Tibial nerve (tissue), 4 donors: ENCODE measurements at regions not wholly inside any gene's neighbourhood (a gene's known extent, or its start where the extent isn't known, plus 50 kb on each side); places are given as distances from the start of the nearest gene placed in this dataset.
"Not testable (repeated sequence)": the region's sequence is repeated elsewhere in the genome, so short reads cannot be mapped to it uniquely, and the experiment has no call there.

Experiments used
- DNase-seq, 2 donors: peaks; one replicate each; pipeline ENCODE4 v3.0.0-alpha.2; 2019; ENCODE audit warnings: low spot score in 2 of 2
- H3K27ac ChIP-seq, 4 donors: fragments of 200-600 bp; sonication (generic) in 3 of 4; one replicate each; pipeline ENCODE4 v1.5.1; 2017 to 2019; ENCODE audit warnings: mild to moderate bottlenecking in 1 of 4
- H3K27me3 ChIP-seq, 2 donors: fragments of 200-600 bp; sonication (generic) in 1 of 2; one replicate each; pipeline versions ENCODE4 v1.5.1 to v1.6.0; 2017 to 2019
- H3K36me3 ChIP-seq, 3 donors: fragments of 200-600 bp; sonication (generic); one replicate each; pipeline ENCODE4 v1.5.1; 2018 to 2019
- H3K4me1 ChIP-seq, 4 donors: fragments of 200-600 bp; sonication (generic) in 3 of 4; one replicate each; pipeline ENCODE4 v1.5.1; 2017 to 2019
- H3K4me3 ChIP-seq, 4 donors: fragments of 200-600 bp; sonication (generic) in 3 of 4; one replicate each; pipeline ENCODE4 v1.5.1; 2017 to 2019; ENCODE audit warnings: mild to moderate bottlenecking in 1 of 4, moderate library complexity in 1 of 4
- H3K9me3 ChIP-seq, 4 donors: fragments of 200-600 bp; sonication (generic) in 3 of 4; one replicate each; pipeline ENCODE4 v1.5.1; 2017 to 2019
- EP300 ChIP-seq, 2 donors: sonication (generic); formaldehyde crosslinking; IDR thresholded peaks; one replicate each; pipeline ENCODE4 v1.6.1; 2017; ENCODE audit warnings: antibody characterized with exemption in 2 of 2, mild to moderate bottlenecking in 1 of 2
- POLR2A ChIP-seq, 2 donors: fragments of 450-650 bp; IDR thresholded peaks; one replicate each; pipeline ENCODE4 v1.6.1; 2017; ENCODE audit warnings: antibody characterized with exemption in 2 of 2, mild to moderate bottlenecking in 2 of 2, moderate library complexity in 2 of 2
- WGBS, 2 donors: methylation state at CpG; one replicate each; pipeline ENCODE4 v1.1.5; 2018; 5-methylcytosine and 5-hydroxymethylcytosine counted together
- TF ChIP-seq, protein P1 (sequence below), 5 experiments: fragments of 200-600 bp in 3 of 5; fragments of 450-650 bp in 2 of 5; sonication (generic) in 3 of 5; IDR thresholded peaks; one replicate each; pipeline ENCODE4 v1.5.1; 2016 to 2019; ENCODE audit warnings: antibody characterized with exemption in 5 of 5, mild to moderate bottlenecking in 3 of 5, moderate library complexity in 2 of 5

DNA sequence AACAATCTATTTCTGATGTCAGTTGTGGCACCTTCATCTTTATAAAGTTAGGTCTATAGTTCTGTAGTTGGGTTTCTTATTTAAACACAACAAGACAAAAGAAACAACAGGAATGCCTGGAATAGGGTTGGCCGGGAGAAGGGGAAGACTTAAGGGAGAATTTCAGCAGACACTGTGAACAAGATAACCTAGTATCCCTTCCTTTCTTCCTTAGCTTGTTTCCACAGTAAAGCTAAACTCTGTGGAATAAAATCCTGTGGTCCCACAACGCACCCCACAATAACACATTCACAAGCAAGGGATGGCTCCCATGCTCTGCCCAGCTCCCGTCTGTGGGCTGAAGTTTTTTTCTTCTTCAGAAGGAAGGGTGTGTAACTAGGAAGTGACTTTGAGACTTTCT, 124.9 kb upstream of the SMARCA2 start:
- no peaks in the 10 kb centered on the region for H3K9me3 ChIP-seq
- H3K27ac ChIP-seq: no peak overlapping the region
- WGBS, 2 donors: 71 to 74% methylated on average over 3 of the region's 3 CpGs
- H3K36me3 ChIP-seq: no peaks in the 10 kb centered on the region
- H3K4me3 ChIP-seq: no peak overlapping the region
- H3K4me1 ChIP-seq: no peaks in the 10 kb centered on the region
- no peak for TF ChIP-seq POLR2A (IDR thresholded peaks at IDR 0.05)
- TF ChIP-seq, protein P1, sequence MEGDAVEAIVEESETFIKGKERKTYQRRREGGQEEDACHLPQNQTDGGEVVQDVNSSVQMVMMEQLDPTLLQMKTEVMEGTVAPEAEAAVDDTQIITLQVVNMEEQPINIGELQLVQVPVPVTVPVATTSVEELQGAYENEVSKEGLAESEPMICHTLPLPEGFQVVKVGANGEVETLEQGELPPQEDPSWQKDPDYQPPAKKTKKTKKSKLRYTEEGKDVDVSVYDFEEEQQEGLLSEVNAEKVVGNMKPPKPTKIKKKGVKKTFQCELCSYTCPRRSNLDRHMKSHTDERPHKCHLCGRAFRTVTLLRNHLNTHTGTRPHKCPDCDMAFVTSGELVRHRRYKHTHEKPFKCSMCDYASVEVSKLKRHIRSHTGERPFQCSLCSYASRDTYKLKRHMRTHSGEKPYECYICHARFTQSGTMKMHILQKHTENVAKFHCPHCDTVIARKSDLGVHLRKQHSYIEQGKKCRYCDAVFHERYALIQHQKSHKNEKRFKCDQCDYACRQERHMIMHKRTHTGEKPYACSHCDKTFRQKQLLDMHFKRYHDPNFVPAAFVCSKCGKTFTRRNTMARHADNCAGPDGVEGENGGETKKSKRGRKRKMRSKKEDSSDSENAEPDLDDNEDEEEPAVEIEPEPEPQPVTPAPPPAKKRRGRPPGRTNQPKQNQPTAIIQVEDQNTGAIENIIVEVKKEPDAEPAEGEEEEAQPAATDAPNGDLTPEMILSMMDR (IDR thresholded peaks at IDR 0.05): no peak
- TF ChIP-seq EP300 (IDR thresholded peaks at IDR 0.05): no peak
- H3K27me3 ChIP-seq: no peaks in the 10 kb centered on the region
- DNase-seq: no peak

DNA sequence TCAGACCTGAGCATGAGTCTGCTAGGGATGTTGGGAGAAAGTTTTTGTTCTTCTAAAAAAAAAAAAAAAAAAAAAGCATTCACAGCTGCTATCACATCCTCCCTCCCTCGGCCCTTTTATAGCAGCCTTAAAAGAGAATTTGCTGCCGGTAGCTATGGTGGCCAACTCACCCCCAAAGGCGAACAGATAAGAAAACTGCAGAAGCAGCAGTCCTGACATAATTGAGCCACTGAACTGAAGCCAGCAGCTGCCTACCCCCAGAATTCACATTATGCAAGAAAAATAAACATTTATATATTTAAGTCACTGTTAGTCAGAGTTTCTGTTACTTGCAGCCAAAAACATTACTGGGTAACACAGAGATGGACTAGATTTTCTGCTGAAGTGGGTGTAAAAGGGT, 124.3 kb upstream of the SMARCA2 start:
- Histone ChIP-seq H3K9me3 (no peaks in the 10 kb centered on the region), H3K4me3 (no peak overlapping the region), H3K27ac (no peak overlapping the region), H3K27me3 (no peaks in the 10 kb centered on the region), H3K4me1 (no peaks in the 10 kb centered on the region), H3K36me3 (no peaks in the 10 kb centered on the region)
- no peak for TF ChIP-seq POLR2A (IDR thresholded peaks at IDR 0.05)
- 32 to 35% methylated on average over 3 of the region's 3 CpGs for WGBS, 2 donors
- DNase-seq: no peak

DNA sequence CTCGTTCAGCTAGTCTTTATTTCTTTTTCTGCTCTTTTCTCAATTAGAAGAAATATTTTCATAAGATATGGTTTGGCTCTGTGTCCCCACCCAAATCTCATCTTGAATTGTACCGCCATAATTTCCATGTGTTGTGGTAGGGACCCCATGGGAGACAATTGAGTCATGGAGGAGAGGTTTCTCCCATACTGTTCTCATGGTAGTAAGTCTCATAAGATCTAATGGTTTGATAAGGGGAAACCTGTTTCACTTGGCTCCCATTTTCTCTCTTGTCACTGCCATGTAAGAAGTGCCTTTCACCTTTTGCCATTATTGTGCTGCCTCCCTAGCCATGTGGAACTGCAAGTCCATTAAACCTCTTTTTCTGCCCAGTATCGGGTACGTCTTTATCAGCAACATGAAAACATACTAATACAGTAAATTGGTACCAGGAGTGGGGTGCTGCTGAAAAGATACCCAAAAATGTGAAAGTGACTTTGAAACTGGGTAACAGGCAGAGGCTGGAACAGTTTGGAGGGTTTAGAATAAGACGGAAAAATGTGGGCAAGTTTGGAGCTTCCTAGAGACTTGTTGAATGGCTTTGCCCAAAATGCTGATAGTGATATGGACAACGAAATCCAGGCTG, 112.0 kb upstream of the SMARCA2 start:
- H3K27ac ChIP-seq, H3K36me3 ChIP-seq, H3K4me1 ChIP-seq, DNase-seq, H3K27me3 ChIP-seq, H3K4me3 ChIP-seq: not testable (repeated sequence)
- 81 to 86% methylated on average over 6 of the region's 6 CpGs for WGBS, 2 donors
- H3K9me3 ChIP-seq: peaks cover 0 to 41% (median 3%) of the 10 kb centered on the region in 4 donors

DNA sequence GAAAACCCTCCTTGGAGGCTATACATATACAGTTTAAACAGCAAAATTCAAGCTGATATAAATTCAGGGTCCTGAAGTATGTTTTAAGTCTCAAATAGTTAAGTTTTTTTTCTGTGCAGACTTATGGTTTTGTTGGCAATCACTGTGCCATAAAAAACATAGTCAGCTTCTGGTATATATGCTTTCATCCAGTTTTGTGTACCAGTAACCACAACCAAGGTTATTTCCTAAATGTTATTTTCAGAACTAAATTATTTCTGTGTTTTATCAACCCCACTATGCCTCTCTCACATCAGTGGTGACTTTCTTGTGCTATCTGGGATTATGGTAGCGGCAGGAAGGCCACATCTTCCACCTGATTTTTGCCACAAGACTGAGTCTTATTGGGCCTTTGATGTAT, 107.7 kb upstream of the SMARCA2 start:
- Histone ChIP-seq H3K4me3 (no peak overlapping the region), H3K27ac (no peak overlapping the region), H3K36me3 (no peaks in the 10 kb centered on the region), H3K4me1 (no peaks in the 10 kb centered on the region), H3K27me3 (no peaks in the 10 kb centered on the region), H3K9me3 (peaks cover 0 to 25% (median 3%) of the 10 kb centered on the region in 4 donors)
- no peak for DNase-seq
- TF ChIP-seq, protein P1 (IDR thresholded peaks at IDR 0.05): no peak
- TF ChIP-seq EP300 (IDR thresholded peaks at IDR 0.05): no peak
- no peak for TF ChIP-seq POLR2A (IDR thresholded peaks at IDR 0.05)
- 95 to 98% methylated on average over 1 of the region's 1 CpG for WGBS, 2 donors

DNA sequence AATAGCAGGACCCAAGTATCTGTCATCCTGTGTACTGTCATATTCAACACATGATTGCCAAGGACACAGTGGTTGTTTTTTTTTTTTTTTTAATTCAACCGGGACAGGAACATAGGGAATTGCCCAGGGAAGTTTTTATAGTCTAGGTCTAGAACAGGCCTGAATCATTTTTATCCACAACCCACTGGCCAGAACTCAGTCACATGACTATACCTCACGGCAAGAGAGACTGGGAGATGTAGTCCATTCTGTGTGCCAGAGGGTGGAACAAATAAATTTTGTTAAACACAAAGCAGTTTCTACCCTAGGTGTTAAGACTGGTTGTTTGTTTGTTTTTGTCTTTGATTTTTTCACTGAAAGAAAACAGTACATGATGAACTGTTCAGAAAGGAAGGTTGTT, 105.8 kb upstream of the SMARCA2 start:
- 79% methylated on average over 2 of the region's 2 CpGs for WGBS, 2 donors
- TF ChIP-seq EP300 (IDR thresholded peaks at IDR 0.05) (no peak), POLR2A (IDR thresholded peaks at IDR 0.05) (no peak)
- TF ChIP-seq, protein P1 (IDR thresholded peaks at IDR 0.05): no peak

DNA sequence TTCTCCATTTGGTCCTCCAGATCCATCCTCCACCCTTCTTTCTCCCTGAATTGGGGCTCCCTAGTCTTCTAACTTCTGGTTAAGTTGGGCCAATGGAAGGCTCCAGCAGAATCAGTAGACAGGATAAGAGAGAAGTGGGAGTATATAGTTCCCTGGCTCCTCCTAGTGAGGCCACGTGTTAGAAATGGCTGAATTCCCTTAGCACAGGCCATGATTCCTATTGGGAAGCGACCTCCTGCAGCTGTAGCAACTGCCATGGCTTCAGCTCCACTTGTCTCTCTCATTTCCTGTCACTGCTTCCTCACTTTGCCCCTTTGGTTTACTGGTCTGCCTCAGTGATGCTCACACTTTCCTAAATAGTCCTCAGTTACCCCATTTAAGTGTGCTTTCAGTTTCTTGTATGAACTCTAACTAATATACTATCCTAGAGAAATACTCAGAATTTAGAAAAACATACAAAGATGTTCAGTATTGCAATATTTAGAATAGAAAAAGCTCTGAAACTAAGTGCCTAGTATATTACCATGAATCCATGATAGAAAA, 104.8 kb upstream of the SMARCA2 start:
- WGBS, 2 donors: 65% methylated on average over 2 of the region's 2 CpGs
- no peaks in the 10 kb centered on the region for H3K36me3 ChIP-seq
- H3K4me1 ChIP-seq: no peaks in the 10 kb centered on the region
- TF ChIP-seq POLR2A (IDR thresholded peaks at IDR 0.05): no peak
- no peaks in the 10 kb centered on the region for H3K27me3 ChIP-seq
- peaks cover 0 to 5% (median 0%) of the 10 kb centered on the region in 4 donors for H3K9me3 ChIP-seq
- no peak overlapping the region for H3K27ac ChIP-seq
- no peak for DNase-seq
- H3K4me3 ChIP-seq: no peak overlapping the region

More for the DNA sequence above, 105.8 kb upstream of the SMARCA2 start:
- Histone ChIP-seq H3K27me3 (no peaks in the 10 kb centered on the region), H3K27ac (no peak overlapping the region), H3K4me3 (no peak overlapping the region), H3K4me1 (no peaks in the 10 kb centered on the region), H3K9me3 (peaks cover 0 to 8% (median 0%) of the 10 kb centered on the region in 4 donors), H3K36me3 (no peaks in the 10 kb centered on the region)
- DNase-seq: no peak
